22Rv1 (cell line): ENCODE measurements at regions not wholly inside any gene's neighbourhood (a gene's known extent, or its start where the extent isn't known, plus 50 kb on each side); places are given as distances from the start of the nearest gene placed in this dataset.

Experiments
- ZFX ChIP-seq: fragments of 450-650 bp; IDR thresholded peaks from 2 replicates; pipeline ENCODE4 v1.6.1; 2017; ENCODE audit warnings: antibody characterized with exemption, borderline replicate concordance
- TF ChIP-seq, protein P1 (sequence below): fragments of 450-650 bp; IDR thresholded peaks from 2 replicates; pipeline ENCODE4 v1.5.1; 2017; ENCODE audit warnings: mild to moderate bottlenecking

DNA sequence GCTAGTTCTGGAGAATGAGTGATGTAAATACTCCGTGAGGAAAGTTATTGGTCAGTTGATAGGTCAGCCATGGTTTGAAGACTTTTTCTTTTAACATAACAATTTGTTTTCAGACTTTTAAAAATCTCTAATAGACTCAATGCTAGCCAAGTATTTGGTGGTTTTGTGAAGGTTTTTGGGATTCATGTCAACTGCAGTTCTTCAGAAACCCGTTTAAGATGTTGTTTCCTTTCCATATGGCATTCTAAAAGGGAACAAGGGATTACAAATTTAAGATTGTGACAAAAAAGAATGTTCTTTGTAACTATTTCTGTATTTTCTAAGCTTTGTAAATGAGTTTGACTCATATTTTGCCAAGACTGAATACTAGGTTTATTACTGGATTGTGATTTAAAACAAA is 281.7 kb upstream of the COL8A1 start:
- TF ChIP-seq, protein P1, sequence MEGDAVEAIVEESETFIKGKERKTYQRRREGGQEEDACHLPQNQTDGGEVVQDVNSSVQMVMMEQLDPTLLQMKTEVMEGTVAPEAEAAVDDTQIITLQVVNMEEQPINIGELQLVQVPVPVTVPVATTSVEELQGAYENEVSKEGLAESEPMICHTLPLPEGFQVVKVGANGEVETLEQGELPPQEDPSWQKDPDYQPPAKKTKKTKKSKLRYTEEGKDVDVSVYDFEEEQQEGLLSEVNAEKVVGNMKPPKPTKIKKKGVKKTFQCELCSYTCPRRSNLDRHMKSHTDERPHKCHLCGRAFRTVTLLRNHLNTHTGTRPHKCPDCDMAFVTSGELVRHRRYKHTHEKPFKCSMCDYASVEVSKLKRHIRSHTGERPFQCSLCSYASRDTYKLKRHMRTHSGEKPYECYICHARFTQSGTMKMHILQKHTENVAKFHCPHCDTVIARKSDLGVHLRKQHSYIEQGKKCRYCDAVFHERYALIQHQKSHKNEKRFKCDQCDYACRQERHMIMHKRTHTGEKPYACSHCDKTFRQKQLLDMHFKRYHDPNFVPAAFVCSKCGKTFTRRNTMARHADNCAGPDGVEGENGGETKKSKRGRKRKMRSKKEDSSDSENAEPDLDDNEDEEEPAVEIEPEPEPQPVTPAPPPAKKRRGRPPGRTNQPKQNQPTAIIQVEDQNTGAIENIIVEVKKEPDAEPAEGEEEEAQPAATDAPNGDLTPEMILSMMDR: no peak
- no peak for TF ChIP-seq ZFX
